ENCODE measurements at regions not wholly inside any gene's neighbourhood (a gene's known extent, or its start where the extent isn't known, plus 50 kb on each side); places are given as distances from the start of the nearest gene placed in this dataset.
"Not testable (repeated sequence)": the region's sequence is repeated elsewhere in the genome, so short reads cannot be mapped to it uniquely, and the experiment has no call there.

GRCh38 chr6:74953708-74954107 lies 252.1 kb downstream of the COL12A1 start:
- no peak for DNase-seq

DNA sequence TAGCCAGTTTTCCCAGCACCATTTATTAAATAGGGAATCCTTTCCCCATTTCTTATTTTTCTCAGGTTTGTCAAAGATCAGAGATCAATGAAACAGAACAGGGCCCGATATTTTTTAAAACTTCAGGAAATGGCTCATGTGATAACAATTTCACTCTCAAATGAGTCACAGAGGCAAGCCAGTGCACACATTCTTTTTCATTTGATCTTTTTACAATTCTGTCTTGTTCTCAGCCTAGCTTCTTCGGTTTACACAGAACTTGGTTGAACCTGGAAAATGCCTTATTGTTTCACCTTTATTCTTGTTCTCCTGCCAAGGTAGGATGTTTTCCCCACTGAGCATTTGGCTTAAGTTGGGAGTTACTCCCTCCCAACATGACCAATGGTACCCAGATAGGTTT lies 258.9 kb downstream of the COL12A1 start:
- no peak for DNase-seq

DNA sequence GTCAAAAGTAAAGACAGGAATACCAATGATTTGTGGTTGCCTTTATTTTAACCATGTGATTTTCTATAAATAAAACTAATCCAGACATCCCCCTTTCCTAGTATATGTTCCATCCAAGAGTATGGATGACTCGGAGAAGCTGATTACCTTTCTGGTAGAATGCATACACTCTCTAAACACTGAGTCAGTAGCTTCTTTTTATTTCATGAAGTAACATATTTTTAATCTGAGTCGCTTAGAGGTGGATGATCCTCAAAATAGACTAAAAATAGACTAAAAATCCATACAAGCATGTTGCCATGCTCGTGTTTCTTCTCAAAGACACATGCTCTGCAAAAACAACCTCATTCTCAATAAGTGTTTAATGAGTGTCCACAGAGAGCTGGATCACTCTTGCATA lies 263.7 kb downstream of the COL12A1 start:
- DNase-seq: no peak

DNA sequence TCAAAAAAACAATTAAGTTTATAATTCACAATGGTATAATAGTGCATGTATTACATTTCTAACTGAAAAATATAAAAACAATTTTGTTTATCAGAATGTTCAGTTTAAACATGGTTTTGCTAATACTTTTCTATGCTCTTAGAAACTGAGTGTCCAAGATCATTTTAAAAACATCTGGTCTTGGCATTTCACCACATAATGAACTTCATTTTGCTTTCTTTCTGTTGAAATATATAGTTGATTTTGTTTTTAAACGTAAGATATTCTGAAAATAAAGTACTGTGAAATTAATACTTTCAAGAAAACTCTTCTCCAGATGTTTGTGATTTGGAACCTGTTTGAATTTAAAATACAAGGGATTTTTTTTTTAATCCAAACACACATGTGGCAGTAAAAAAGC lies 264.4 kb downstream of the COL12A1 start:
- DNase-seq: no peak

DNA sequence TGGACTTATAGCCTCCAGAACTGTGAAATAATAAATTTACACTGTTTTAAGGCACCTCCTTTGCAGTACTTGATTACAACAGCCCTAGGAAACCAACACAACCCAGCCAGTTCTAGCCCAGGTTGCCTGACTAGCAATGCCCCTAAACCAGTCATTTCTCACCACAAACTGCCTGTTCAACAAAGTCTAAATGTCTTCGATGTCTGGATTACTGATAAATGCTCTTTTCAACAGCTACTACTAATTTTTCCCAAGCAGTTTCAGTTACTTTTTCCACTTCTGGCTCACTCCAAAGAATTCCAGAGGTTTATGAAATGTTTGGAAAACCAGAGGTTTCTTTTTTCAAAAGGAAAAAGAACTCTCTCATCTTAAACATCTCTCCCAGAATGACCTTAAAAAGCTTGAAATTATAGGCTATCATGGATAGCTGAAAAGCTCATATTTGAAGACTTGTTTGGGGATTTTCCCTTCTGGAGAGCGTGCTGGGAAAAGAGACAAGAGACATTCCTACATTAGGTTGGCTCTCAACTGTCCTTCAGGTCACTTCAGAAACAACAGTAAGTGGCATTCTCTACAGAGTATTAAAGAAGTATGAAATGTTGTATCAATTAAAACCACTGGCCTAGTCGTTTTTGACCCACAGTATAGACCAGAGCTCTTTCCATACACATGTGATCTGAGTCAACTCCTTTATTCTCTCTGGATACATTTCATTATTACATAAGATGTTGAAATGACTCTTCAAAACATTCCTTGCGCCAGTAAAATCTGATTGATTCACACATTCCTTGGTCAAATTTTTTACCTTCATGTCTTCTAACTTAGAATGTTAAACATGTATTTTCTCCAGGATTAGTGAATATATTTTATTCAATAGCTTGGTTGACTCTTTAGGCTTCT lies 265.9 kb downstream of the COL12A1 start:
- no peak for DNase-seq

- no peak for DNase-seq
Observed at GRCh38 chr6:74939151-74939708, 266.6 kb downstream of the COL12A1 start.

DNA sequence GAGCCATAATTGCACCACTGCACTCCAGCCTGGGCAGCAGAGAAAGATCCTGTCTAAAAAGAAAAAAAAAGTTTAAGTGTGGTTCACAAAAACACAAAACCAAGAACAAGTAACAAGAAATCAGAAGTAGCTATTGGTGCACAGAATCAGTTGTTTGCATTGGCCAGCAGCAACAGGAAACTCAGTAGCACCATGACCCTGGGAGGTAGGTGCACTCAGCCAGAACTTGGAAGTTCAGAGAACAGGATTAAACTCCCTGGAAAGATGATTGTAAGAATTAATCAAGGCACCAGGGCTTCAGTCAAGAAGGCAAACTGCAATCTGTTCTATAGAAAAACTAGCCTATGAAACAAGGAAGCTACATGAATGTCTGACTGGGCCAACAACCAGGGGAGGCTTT lies 267.9 kb downstream of the COL12A1 start:
- no peak for DNase-seq

GRCh38 chr6:74936886-74937285 lies 269.0 kb downstream of the COL12A1 start:
- no peak for DNase-seq

DNA sequence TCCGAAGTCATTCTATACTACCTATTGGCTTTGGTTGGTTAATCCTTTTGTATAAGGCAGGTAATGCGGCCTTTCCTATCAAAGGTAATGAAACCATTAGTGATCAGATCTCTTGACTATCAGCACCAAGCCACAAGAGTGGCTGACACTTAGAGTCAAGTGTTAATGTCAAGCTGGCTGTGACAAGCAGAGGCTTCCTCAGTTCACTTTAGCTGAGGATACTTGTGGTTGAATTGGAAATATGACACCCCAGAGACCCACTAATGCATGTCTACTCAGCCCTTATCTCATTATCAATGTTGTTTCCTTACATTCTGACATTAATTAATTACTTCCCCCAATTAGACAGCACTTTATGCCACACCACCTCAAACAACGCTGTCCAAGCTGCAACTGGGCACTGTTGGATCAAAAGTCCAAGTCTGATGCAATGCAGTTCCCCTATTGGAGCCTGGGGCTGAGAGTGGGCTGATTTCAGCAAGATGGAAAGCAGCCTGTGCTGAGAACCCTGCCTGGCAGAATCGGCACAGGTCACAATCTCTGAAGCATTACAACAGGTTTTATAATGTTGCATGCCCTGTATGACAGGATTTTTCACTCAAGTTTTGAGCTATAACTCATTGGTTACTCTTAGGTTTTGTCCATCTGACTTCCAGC lies 273.5 kb downstream of the COL12A1 start:
- DNase-seq: no peak

GRCh38 chr6:74931558-74931957 lies 274.3 kb downstream of the COL12A1 start:
- DNase-seq: no peak

- DNase-seq: no peak
Observed at GRCh38 chr6:74928203-74928602, 277.6 kb downstream of the COL12A1 start.

DNA sequence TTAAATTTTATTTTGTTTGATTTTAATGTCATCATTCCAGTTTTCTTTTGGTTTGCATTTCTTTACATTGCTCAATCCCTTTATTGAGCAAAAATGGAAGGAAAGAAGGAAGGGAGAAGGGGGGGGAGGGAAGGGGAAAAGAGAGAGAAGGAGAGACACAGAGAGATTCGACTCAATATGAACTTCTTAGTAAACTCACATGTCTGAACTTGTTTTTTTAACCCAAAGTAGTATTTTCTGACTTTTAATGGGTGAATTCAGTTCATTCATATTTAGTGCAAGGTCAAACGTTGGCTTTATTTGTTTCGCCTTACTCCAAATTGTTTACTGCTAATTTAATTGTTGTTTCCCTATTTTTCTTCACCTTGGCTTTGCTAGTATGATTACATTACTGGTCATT lies 278.6 kb downstream of the COL12A1 start:
- no peak for DNase-seq

DNA sequence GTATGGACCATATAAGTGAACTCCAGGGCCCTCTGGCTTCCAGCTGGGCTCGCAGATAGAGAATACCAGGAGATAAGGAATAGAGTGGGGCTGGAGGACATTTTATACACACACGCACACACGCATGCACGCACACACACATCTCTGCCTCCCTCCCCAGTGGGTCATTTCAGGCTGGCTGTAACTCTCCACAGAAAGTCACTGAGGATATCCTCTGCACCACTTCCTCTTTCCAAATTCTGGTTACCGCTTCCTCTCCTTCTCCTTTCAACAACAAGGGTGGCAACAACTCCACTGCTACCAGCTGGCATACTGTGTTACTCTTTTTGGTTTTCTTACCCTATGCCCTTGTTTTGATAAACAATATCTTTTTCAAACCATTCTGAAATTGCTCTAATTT lies 280.2 kb downstream of the COL12A1 start:
- DNase-seq: peak; percentile 18 to 23

- no peak for DNase-seq
Observed at GRCh38 chr6:74914888-74915287, 291.0 kb downstream of the COL12A1 start.

GRCh38 chr6:74912234-74912633 lies 293.6 kb downstream of the COL12A1 start:
- no peak for DNase-seq

- DNase-seq: no peak
Observed at GRCh38 chr6:74902846-74903245, 303.0 kb downstream of the COL12A1 start.

GRCh38 chr6:74902089-74902488 lies 303.8 kb downstream of the COL12A1 start:
- no peak for DNase-seq

DNA sequence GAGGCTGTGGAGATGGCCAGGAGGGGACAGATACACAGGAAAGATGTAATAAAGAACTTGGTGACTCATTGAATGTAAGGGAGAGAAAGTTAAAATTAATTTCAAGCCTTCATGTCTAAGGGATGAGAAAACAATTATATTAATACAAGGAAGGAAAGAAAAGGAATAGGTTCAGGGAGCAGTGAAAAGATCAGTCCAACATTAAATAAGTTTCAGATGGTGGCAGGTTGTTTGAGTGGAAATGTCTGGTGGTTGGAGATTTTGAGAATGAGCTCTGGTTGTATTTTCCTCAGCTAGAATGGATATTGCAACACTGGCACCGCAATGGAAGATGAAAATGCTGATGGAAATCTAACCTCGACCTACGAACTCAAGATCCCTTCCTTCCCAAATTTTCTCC lies 304.3 kb downstream of the COL12A1 start:
- no peak for DNase-seq

DNA sequence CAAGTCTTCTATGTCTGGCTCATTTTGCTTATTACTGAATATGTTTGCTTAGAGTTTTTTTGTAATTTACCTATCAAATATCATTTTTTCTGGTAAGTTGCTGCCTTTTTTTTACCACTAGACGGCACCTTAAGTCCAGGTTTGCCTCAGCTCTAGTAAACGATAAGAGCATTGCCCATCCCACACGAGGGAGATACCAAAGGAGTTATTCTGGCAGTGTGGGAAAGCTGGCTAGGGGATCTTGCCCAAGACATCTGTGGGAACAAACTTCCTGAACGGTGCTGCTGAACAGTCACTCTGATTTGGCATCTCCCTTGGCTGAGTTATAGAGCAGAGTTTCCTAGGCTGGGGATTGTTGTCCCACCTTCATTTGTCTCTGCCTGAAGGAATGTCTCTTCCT lies 306.4 kb downstream of the COL12A1 start:
- DNase-seq: no peak

DNA sequence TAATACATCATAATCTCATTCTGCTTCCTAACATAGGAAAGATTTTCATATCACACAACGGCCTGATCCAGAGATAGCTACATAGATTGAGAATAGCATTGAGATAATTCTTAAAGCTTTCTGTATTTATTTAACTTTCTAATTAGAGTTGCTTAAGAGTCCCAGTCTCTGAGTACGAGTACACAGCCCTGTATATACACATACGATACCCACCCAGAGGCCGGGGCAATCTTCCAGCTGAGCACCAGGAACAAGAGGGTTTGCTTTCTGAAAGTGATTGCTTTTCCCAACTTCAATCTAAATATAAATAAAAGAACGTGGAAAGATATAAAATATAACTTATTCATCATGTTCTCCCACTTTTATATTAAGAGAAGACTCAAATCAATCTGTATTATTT lies 313.8 kb downstream of the COL12A1 start:
- no peak for DNase-seq

GRCh38 chr6:74891349-74891831 lies 314.5 kb downstream of the COL12A1 start:
- DNase-seq: no peak

DNA sequence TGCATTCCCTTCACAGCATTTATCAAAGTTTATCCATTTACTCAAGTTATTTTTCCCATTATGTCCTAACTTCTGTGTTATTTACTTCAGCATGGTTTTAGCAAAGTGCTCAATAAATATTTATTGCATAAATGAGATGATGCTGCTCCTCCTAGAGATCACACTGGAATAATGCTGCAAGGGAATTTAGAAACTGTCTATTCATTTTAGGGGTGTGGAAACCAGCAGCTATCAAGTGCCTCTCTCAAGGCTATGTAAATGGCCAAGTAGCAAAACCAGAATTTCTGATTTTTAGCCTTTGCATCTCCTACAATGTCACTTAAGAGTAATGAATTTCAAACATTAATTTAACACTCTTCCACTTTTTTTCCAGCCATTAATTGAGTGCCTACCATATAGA lies 316.2 kb downstream of the COL12A1 start:
- no peak for DNase-seq

GRCh38 chr6:74888741-74889140 lies 317.1 kb downstream of the COL12A1 start:
- DNase-seq: not testable (repeated sequence)

DNA sequence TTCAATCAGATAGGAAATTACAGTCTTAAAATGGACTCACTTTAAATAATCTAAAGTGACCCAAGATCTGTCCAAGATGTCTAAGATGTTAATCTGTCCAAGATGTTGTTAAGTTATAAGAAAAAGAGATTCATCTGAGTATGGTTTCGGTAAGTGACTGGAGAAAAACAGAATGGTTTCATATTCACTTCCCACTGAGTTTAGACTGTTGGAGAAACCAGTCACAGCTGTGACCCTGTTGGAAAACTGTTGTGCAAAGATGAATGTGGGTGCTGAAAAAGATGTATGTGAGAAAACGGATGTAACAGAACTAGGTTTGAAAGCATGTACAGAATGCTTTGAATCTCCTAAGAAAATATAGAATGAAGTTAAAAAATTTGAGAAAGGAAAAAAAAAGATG lies 325.9 kb downstream of the COL12A1 start:
- no peak for DNase-seq

All from inflammatory macrophage treated with lipopolysaccharide for 1 hour (primary cell).